ENCODE measurements at regions not wholly inside any gene's neighbourhood (a gene's known extent, or its start where the extent isn't known, plus 50 kb on each side); places are given as distances from the start of the nearest gene placed in this dataset.

DNA sequence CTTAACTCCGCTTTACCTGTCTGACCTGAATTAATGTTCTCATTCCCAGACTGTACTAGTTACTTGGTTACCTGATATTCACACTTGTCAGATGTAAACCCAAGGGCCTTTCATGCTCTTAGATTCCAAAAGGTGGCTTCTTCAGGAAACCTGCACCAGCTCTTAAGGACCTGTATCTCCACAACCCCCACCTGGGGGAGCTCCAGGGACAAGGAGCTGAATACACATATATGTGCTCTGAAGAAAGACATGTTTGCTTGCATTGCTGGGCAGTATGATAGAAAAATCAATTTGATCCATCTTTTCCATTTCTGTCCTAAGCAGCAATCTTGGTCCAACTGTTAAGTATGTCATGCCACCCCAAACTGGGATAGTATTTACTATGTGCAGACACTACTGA is 64.8 kb upstream of the POU3F2 start:
- H3K4me1 ChIP-seq: no peaks in the 10 kb centered on the region
- H3K36me3 ChIP-seq: no peaks in the 10 kb centered on the region
- peaks cover 13% of the 10 kb centered on the region for H3K27me3 ChIP-seq
- no peak overlapping the region for H3K4me3 ChIP-seq
- H3K27ac ChIP-seq: no peak overlapping the region
- ATAC-seq: no peak
- no peak for TF ChIP-seq POLR2A (IDR thresholded peaks at IDR 0.05)
- TF ChIP-seq CTCF (IDR thresholded peaks at IDR 0.05): no peak
- TF ChIP-seq EP300 (IDR thresholded peaks at IDR 0.05): no peak
- no peak for TF ChIP-seq POLR2AphosphoS5 (IDR thresholded peaks at IDR 0.05)
- 100% methylated on average over 1 of the region's 1 CpG for WGBS, 2 donors (ENCODE audit: low coverage in 1 of 2)
- no peaks in the 10 kb centered on the region for H3K9me3 ChIP-seq

GRCh38 chr6:98775205-98775604 is 59.2 kb upstream of the POU3F2 start:
- Histone ChIP-seq H3K27me3 (peaks cover 18% of the 10 kb centered on the region), H3K36me3 (no peaks in the 10 kb centered on the region), H3K4me1 (no peaks in the 10 kb centered on the region), H3K9me3 (no peaks in the 10 kb centered on the region), H3K27ac (no peak overlapping the region), H3K4me3 (no peak overlapping the region)
- ATAC-seq: no peak
- TF ChIP-seq CTCF (IDR thresholded peaks at IDR 0.05): no peak
- TF ChIP-seq POLR2A (IDR thresholded peaks at IDR 0.05): no peak
- no peak for TF ChIP-seq EP300 (IDR thresholded peaks at IDR 0.05)
- no peak for TF ChIP-seq POLR2AphosphoS5 (IDR thresholded peaks at IDR 0.05)
- 10 to 33% methylated on average over 2 of the region's 2 CpGs for WGBS, 2 donors (ENCODE audit: low coverage in 1 of 2)

DNA sequence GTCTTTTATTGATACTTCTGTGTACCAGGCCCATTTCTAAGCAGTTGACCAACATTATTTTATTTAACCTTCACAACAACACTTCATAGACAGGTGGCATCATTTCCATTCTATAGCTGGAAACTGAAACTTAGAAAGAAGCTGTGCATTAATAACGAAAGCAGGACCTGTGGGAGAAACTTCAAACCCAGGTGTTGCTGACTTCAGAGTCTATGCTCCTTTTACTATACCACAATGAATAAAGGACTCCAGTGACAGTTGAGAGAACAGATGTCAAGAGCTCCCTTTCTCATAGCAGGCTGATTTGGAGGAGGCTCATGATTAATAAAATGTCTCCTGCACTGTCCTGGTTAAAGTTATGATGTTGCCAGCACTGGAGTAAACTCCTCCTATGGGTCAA is 56.6 kb upstream of the POU3F2 start:
- ATAC-seq: no peak
- no peak for TF ChIP-seq EP300 (IDR thresholded peaks at IDR 0.05)
- TF ChIP-seq CTCF (IDR thresholded peaks at IDR 0.05): no peak
- no peak for TF ChIP-seq POLR2AphosphoS5 (IDR thresholded peaks at IDR 0.05)
- no peak for TF ChIP-seq POLR2A (IDR thresholded peaks at IDR 0.05)
- no peaks in the 10 kb centered on the region for H3K9me3 ChIP-seq
- no peaks in the 10 kb centered on the region for H3K4me1 ChIP-seq
- 76% methylated on average over 1 of the region's 1 CpG; no CpG with 5 or more reads in 1 of the 2 donors for WGBS, 2 donors (ENCODE audit: low coverage in 1 of 2)
- no peak overlapping the region for H3K4me3 ChIP-seq
- H3K27me3 ChIP-seq: peaks cover 18% of the 10 kb centered on the region
- no peak overlapping the region for H3K27ac ChIP-seq
- no peaks in the 10 kb centered on the region for H3K36me3 ChIP-seq

- Histone ChIP-seq H3K27ac (no peak overlapping the region), H3K36me3 (no peaks in the 10 kb centered on the region), H3K4me1 (no peaks in the 10 kb centered on the region), H3K9me3 (no peaks in the 10 kb centered on the region), H3K27me3 (peaks cover 17% of the 10 kb centered on the region), H3K4me3 (no peak overlapping the region)
- no peak for TF ChIP-seq EP300 (IDR thresholded peaks at IDR 0.05)
- TF ChIP-seq CTCF (IDR thresholded peaks at IDR 0.05): no peak
- TF ChIP-seq POLR2AphosphoS5 (IDR thresholded peaks at IDR 0.05): no peak
- no peak for TF ChIP-seq POLR2A (IDR thresholded peaks at IDR 0.05)
- WGBS, 2 donors (ENCODE audit: low coverage in 1 of 2): 78 to 92% methylated on average over 3 of the region's 3 CpGs
- ATAC-seq: no peak
These were observed 54.8 kb upstream of the POU3F2 start for GRCh38 chr6:98779618-98780017.

GRCh38 chr6:98782772-98783171 is 51.6 kb upstream of the POU3F2 start:
- 42 to 51% methylated on average over 2 of the region's 2 CpGs for WGBS, 2 donors (ENCODE audit: low coverage in 1 of 2)
- H3K4me1 ChIP-seq: no peaks in the 10 kb centered on the region

More at GRCh38 chr6:98782772-98783171, 51.6 kb upstream of the POU3F2 start:
- TF ChIP-seq POLR2AphosphoS5 (IDR thresholded peaks at IDR 0.05) (no peak), POLR2A (IDR thresholded peaks at IDR 0.05) (no peak), EP300 (IDR thresholded peaks at IDR 0.05) (no peak), CTCF (IDR thresholded peaks at IDR 0.05) (no peak)
- ATAC-seq: no peak
- no peaks in the 10 kb centered on the region for H3K36me3 ChIP-seq
- H3K9me3 ChIP-seq: no peaks in the 10 kb centered on the region
- H3K27ac ChIP-seq: no peak overlapping the region
- peaks cover 14% of the 10 kb centered on the region for H3K27me3 ChIP-seq
- H3K4me3 ChIP-seq: no peak overlapping the region

Data from gastroesophageal sphincter (tissue), 4 donors.